ENCODE measurements at regions not wholly inside any gene's neighbourhood (a gene's known extent, or its start where the extent isn't known, plus 50 kb on each side); places are given as distances from the start of the nearest gene placed in this dataset.

- TF ChIP-seq EZH2 (IDR thresholded peaks at IDR 0.05) (no peak), CTCF (IDR thresholded peaks at IDR 0.05) (no peak)
Measured at GRCh38 chr3:161950318-161950868, 453.8 kb downstream of the OTOL1 start.
